ENCODE measurements at regions not wholly inside any gene's neighbourhood (a gene's known extent, or its start where the extent isn't known, plus 50 kb on each side); places are given as distances from the start of the nearest gene placed in this dataset.

- intact Hi-C loops (cut with DNase I, micrococcal nuclease) = no loop called here
- CTCF ChIA-PET = interaction anchor here (1.5 kb wide), 1 partner anchor 9 kb away, joined by 3 read pairs; no protein-coding TSS in a partner anchor
Measured at GRCh38 chr12:23043646-23044045, 418.7 kb downstream of the ETNK1 start.

GRCh38 chr12:23049180-23049579, 424.2 kb downstream of the ETNK1 start:
- Histone ChIP-seq H3K27me3 (ENCODE audit: control insufficient read depth in 1 of 2, insufficient read depth in 2 of 2, low read length in 2 of 2) (no peaks in the 10 kb centered on the region), H3K4me1 (ENCODE audit: insufficient read depth, low read length) (no peaks in the 10 kb centered on the region), H3K9me3 (ENCODE audit: control insufficient read depth in 1 of 2, insufficient read depth in 1 of 2, low read length in 2 of 2) (no peaks in the 10 kb centered on the region), H3K4me3 (ENCODE audit: low read length) (no peak overlapping the region), H3K36me3 (ENCODE audit: insufficient read depth, low read length) (no peaks in the 10 kb centered on the region), H3K27ac (ENCODE audit: low read depth in 1 of 2, low read length in 2 of 2) (no peak overlapping the region)
- no peaks in the 10 kb centered on the region for H3K9me3 Mint-ChIP-seq
- ATAC-seq (ENCODE audit: poor library complexity) (no peak), DNase-seq (no peak)
- TF ChIP-seq CTCF (IDR thresholded peaks at IDR 0.05) = no peak
- POLR2A ChIA-PET = no interaction called here
- H3K36me3 Mint-ChIP-seq (ENCODE audit: low read depth) = no peaks in the 10 kb centered on the region
- H3K27me3 Mint-ChIP-seq = no peaks in the 10 kb centered on the region
- no peak overlapping the region for H3K4me3 Mint-ChIP-seq
- no peaks in the 10 kb centered on the region for H3K4me1 Mint-ChIP-seq (ENCODE audit: low read depth)
- H3K27ac Mint-ChIP-seq = no peak overlapping the region
- CTCF ChIA-PET = no interaction called here
- intact Hi-C loops (cut with DNase I, micrococcal nuclease) = no loop called here

More at GRCh38 chr12:23043646-23044045, 418.7 kb downstream of the ETNK1 start:
- H3K27me3 Mint-ChIP-seq = no peaks in the 10 kb centered on the region
- Histone ChIP-seq H3K4me1 (ENCODE audit: insufficient read depth, low read length) (no peaks in the 10 kb centered on the region), H3K4me3 (ENCODE audit: low read length) (no peak overlapping the region), H3K9me3 (ENCODE audit: control insufficient read depth in 1 of 2, insufficient read depth in 1 of 2, low read length in 2 of 2) (no peaks in the 10 kb centered on the region), H3K27ac (ENCODE audit: low read depth in 1 of 2, low read length in 2 of 2) (no peak overlapping the region), H3K27me3 (ENCODE audit: control insufficient read depth in 1 of 2, insufficient read depth in 2 of 2, low read length in 2 of 2) (no peaks in the 10 kb centered on the region), H3K36me3 (ENCODE audit: insufficient read depth, low read length) (no peaks in the 10 kb centered on the region)
- ATAC-seq (ENCODE audit: poor library complexity) (no peak), DNase-seq (no peak)
- no peaks in the 10 kb centered on the region for H3K9me3 Mint-ChIP-seq
- no peak overlapping the region for H3K27ac Mint-ChIP-seq
- no peaks in the 10 kb centered on the region for H3K36me3 Mint-ChIP-seq (ENCODE audit: low read depth)
- no peaks in the 10 kb centered on the region for H3K4me1 Mint-ChIP-seq (ENCODE audit: low read depth)
- no peak for TF ChIP-seq CTCF (IDR thresholded peaks at IDR 0.05)
- POLR2A ChIA-PET = no interaction called here
- H3K4me3 Mint-ChIP-seq = no peak overlapping the region

GRCh38 chr12:23055004-23055403, 430.0 kb downstream of the ETNK1 start:
- H3K4me1 Mint-ChIP-seq (ENCODE audit: low read depth) = no peaks in the 10 kb centered on the region
- Histone ChIP-seq H3K4me1 (ENCODE audit: insufficient read depth, low read length) (no peaks in the 10 kb centered on the region), H3K9me3 (ENCODE audit: control insufficient read depth in 1 of 2, insufficient read depth in 1 of 2, low read length in 2 of 2) (no peaks in the 10 kb centered on the region), H3K27ac (ENCODE audit: low read depth in 1 of 2, low read length in 2 of 2) (no peak overlapping the region), H3K4me3 (ENCODE audit: low read length) (no peak overlapping the region), H3K36me3 (ENCODE audit: insufficient read depth, low read length) (no peaks in the 10 kb centered on the region), H3K27me3 (ENCODE audit: control insufficient read depth in 1 of 2, insufficient read depth in 2 of 2, low read length in 2 of 2) (no peaks in the 10 kb centered on the region)
- no peak for DNase-seq
- intact Hi-C loops (cut with DNase I, micrococcal nuclease) = no loop called here
- no peaks in the 10 kb centered on the region for H3K27me3 Mint-ChIP-seq
- H3K36me3 Mint-ChIP-seq (ENCODE audit: low read depth) = no peaks in the 10 kb centered on the region
- no peak for ATAC-seq (ENCODE audit: poor library complexity)
- no peak overlapping the region for H3K4me3 Mint-ChIP-seq
- TF ChIP-seq CTCF (IDR thresholded peaks at IDR 0.05) = no peak
- ChIA-PET CTCF (no interaction called here), POLR2A (no interaction called here)
- H3K9me3 Mint-ChIP-seq = no peaks in the 10 kb centered on the region
- no peak overlapping the region for H3K27ac Mint-ChIP-seq

Measured in CD4-positive, alpha-beta T cell (primary cell).